Urinary bladder (tissue), 3 donors: ENCODE measurements at regions not wholly inside any gene's neighbourhood (a gene's known extent, or its start where the extent isn't known, plus 50 kb on each side); places are given as distances from the start of the nearest gene placed in this dataset.
"Not testable (repeated sequence)": the region's sequence is repeated elsewhere in the genome, so short reads cannot be mapped to it uniquely, and the experiment has no call there.

ENCODE experiments used
- DNase-seq: peaks from one replicate; pipeline ENCODE4 v3.0.0-alpha.2; 2015; ENCODE audit errors: extremely low spot score
- H3K27ac ChIP-seq: one replicate; pipeline ENCODE4 v1.5.1; 2013; ENCODE audit warnings: low read depth, mild to moderate bottlenecking, moderate library complexity
- H3K36me3 ChIP-seq: one replicate; pipeline ENCODE4 v1.6.1; 2013; ENCODE audit warnings: mild to moderate bottlenecking, moderate library complexity; ENCODE audit not compliant: insufficient read depth
- H3K4me1 ChIP-seq: one replicate; pipeline ENCODE4 v1.6.1; 2013; ENCODE audit warnings: mild to moderate bottlenecking, moderate library complexity; ENCODE audit not compliant: insufficient read depth
- H3K4me3 ChIP-seq: one replicate; pipeline ENCODE4 v1.5.1; 2013; ENCODE audit warnings: low read depth, low read length
- WGBS: extraction: QIAGEN DNeasy Blood & Tissue Kit; methylation state at CpG from one replicate; pipeline ENCODE4 v1.1.7; 2013; 5-methylcytosine and 5-hydroxymethylcytosine counted together
- donor health status: healthy with polysubstance abuse.
- donor health status: healthy.

DNA sequence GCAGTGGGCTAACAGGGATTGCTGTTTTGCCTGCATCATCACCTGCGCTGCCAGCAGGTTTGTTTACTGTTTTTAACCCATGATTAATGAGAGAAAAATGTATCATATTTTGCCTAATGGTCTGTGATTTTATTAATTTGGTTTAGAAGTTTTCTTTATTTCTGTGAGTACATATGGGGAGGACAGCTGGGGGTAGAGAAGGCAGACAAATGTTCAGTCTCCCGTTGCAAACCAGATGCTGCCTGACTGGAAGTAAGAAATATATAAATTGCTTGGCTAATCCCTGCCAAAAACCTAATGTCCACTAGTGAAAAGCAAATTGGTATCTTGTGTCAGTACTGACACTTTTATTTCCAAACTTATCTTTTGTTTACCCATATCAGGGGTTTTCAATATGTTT is 1766.1 kb upstream of the C9orf72 start:
- peak; percentile 6 for DNase-seq
- no peak overlapping the region for H3K27ac ChIP-seq
- H3K4me1 ChIP-seq, result no peaks in the 10 kb centered on the region
- 55% methylated on average over 2 of the region's 2 CpGs for WGBS
- no peaks in the 10 kb centered on the region for H3K36me3 ChIP-seq
- H3K4me3 ChIP-seq, result no peak overlapping the region

GRCh38 chr9:29348999-29349398 is 1775.7 kb upstream of the C9orf72 start:
- peak; percentile 37 for DNase-seq
- Histone ChIP-seq H3K4me1 (no peaks in the 10 kb centered on the region), H3K27ac (no peak overlapping the region), H3K36me3 (no peaks in the 10 kb centered on the region), H3K4me3 (no peak overlapping the region)
- 27% methylated on average over 1 of the region's 1 CpG for WGBS

GRCh38 chr9:29389421-29389820 is 1816.1 kb upstream of the C9orf72 start:
- 21% methylated on average over 1 of the region's 1 CpG for WGBS
- DNase-seq, result peak; percentile 23
- H3K4me3 ChIP-seq, result no peak overlapping the region
- no peak overlapping the region for H3K27ac ChIP-seq
- no peaks in the 10 kb centered on the region for H3K36me3 ChIP-seq
- no peaks in the 10 kb centered on the region for H3K4me1 ChIP-seq

- H3K4me1 ChIP-seq, result no peaks in the 10 kb centered on the region
- no peaks in the 10 kb centered on the region for H3K36me3 ChIP-seq
- no peak overlapping the region for H3K27ac ChIP-seq
- DNase-seq, result no peak
- no peak overlapping the region for H3K4me3 ChIP-seq
- 100% methylated on average over 1 of the region's 1 CpG for WGBS
Measured at GRCh38 chr9:29390859-29391258, 1817.6 kb upstream of the C9orf72 start.

- no peak for DNase-seq
- WGBS, result 43% methylated on average over 2 of the region's 2 CpGs
Measured at GRCh38 chr9:29393064-29393463, 1819.8 kb upstream of the C9orf72 start.

DNA sequence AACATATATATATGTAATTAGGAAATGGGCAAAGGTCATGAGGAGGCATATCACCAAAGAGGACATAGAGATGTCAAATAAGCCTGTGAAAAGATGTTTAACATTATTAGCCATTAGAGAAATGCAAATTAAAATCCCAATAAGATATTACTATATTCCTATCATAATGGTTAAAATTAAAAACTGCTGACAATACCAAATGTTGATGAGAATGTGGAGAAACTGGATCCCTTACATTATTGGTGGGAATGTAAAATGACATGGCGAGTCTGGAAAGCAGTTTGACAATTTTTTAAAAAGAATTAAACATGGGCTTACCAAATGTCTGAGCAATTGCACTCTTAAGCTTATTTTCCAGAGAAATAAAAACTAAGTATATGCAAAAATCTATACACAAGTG is 1821.6 kb upstream of the C9orf72 start:
- no peak for DNase-seq
- no peaks in the 10 kb centered on the region for H3K4me1 ChIP-seq
- H3K36me3 ChIP-seq, result no peaks in the 10 kb centered on the region
- no peak overlapping the region for H3K4me3 ChIP-seq
- 89% methylated on average over 1 of the region's 1 CpG for WGBS
- no peak overlapping the region for H3K27ac ChIP-seq

More at GRCh38 chr9:29393064-29393463, 1819.8 kb upstream of the C9orf72 start:
- H3K27ac ChIP-seq, result no peak overlapping the region
- no peaks in the 10 kb centered on the region for H3K4me1 ChIP-seq
- H3K4me3 ChIP-seq, result no peak overlapping the region
- no peaks in the 10 kb centered on the region for H3K36me3 ChIP-seq

DNA sequence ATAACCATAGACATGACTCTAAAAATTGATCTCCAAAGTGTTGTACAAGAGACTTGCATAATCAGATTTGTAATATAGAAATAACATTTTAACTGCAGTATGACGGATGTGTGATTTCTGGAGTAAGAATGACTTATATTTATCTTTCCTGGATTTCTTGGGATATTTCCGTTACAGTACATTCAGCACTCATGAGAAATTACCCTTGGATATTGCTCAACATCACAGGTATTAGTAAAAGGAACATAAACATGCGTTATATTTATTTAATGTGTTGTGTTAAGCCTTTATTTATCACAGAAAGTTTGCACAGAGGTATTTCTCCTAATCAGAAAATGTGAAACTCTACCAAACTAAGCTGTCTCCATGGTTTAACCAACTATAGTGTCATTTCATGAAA is 1823.9 kb upstream of the C9orf72 start:
- Histone ChIP-seq H3K27ac (no peak overlapping the region), H3K4me1 (no peaks in the 10 kb centered on the region), H3K36me3 (no peaks in the 10 kb centered on the region), H3K4me3 (no peak overlapping the region)
- DNase-seq, result no peak
- 83% methylated on average over 3 of the region's 3 CpGs for WGBS

DNA sequence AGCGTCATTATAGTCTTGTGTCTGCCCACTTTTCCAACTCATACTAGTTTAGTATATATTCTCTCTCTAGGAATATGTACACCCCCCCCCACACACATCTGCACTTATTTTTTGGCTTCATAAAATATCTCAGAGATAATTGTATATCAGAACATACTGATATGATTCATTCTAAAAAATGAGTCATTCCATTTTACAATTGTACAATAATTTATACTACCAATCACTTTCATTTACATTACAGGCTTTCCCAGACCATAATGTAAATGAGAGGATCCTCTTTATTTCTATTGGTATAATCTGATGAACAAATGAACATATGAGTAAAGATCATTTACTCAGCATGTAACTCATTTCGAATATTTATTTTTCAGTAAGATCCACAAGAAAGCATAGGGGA is 1842.9 kb upstream of the C9orf72 start:
- Histone ChIP-seq H3K4me3 (no peak overlapping the region), H3K36me3 (no peaks in the 10 kb centered on the region), H3K27ac (no peak overlapping the region), H3K4me1 (no peaks in the 10 kb centered on the region)
- no peak for DNase-seq
- WGBS, result 90% methylated on average over 2 of the region's 2 CpGs

DNA sequence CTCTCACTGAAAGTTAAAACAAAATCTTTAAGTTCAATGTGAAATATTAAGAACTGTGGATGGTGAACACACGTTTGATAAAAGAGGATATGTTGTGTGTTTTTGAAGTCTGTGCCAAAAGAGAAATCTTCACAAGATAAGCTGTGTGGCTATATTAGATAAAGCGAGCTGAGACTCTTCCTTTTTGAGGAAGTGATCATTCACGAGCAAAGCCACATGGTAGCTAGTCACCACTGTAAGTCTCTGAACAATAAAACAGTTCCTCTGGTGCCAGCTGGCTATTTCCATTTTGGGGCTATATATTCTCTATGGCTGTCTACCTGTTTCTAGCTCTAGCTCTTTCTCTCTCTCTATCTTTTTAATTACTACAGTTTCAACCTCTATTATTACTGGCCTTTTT is 1849.2 kb upstream of the C9orf72 start:
- DNase-seq, result no peak
- Histone ChIP-seq H3K27ac (no peak overlapping the region), H3K36me3 (no peaks in the 10 kb centered on the region), H3K4me1 (no peaks in the 10 kb centered on the region), H3K4me3 (no peak overlapping the region)
- 27% methylated on average over 3 of the region's 3 CpGs for WGBS

DNA sequence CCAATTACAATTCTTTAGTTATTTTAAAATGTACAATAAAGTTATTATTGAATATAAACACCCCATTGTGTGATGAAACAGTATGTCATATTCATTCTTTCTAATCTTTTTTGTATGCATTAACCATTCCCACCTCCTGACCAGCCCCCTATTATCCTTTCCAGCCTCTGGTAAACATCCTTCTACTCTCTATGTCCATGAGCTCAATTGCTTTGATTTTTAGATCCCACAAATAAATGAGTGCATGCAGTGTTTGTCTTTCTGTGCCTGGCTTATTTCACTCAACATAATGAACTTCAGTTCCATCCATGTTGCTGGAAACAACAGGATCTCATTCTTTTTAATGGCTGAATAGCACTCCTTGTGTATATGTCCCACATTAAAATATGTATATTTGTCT is 1858.9 kb upstream of the C9orf72 start:
- Histone ChIP-seq H3K36me3 (no peaks in the 10 kb centered on the region), H3K4me1 (no peaks in the 10 kb centered on the region), H3K27ac (no peak overlapping the region), H3K4me3 (no peak overlapping the region)
- no peak for DNase-seq

- H3K27ac ChIP-seq, DNase-seq: not testable (repeated sequence)
- WGBS, result 25% methylated on average over 2 of the region's 2 CpGs
Measured at GRCh38 chr9:29432656-29433055, 1859.4 kb upstream of the C9orf72 start.

GRCh38 chr9:29435368-29435767 is 1862.1 kb upstream of the C9orf72 start:
- Histone ChIP-seq H3K4me3 (no peak overlapping the region), H3K4me1 (no peaks in the 10 kb centered on the region), H3K36me3 (no peaks in the 10 kb centered on the region), H3K27ac (no peak overlapping the region)
- WGBS, result 92% methylated on average over 1 of the region's 1 CpG
- no peak for DNase-seq

More at GRCh38 chr9:29432656-29433055, 1859.4 kb upstream of the C9orf72 start:
- H3K4me1 ChIP-seq, H3K36me3 ChIP-seq, H3K4me3 ChIP-seq: not testable (repeated sequence)

DNA sequence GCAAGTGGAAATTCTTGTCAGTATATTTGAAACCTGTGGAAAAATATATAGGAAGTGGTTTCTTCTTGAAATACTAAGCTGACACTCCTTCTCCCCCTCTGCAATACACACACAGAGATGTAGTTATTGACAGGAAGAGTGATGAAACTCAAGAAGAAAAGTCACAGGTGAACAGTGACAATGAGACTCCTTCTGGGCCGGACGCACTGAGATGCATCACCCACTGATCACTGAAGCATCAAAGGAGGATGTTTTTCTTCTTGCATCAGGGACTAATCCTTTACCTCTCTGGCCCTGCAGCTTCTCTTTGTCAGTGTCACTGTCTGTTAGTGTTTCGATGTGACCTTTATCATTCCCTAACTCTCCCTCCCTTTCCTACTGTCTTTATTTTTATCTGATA is 1864.2 kb upstream of the C9orf72 start:
- Histone ChIP-seq H3K36me3 (no peaks in the 10 kb centered on the region), H3K4me1 (no peaks in the 10 kb centered on the region), H3K4me3 (no peak overlapping the region), H3K27ac (no peak overlapping the region)
- DNase-seq, result no peak
- 57% methylated on average over 3 of the region's 3 CpGs for WGBS

- DNase-seq, result no peak
- Histone ChIP-seq H3K4me1 (no peaks in the 10 kb centered on the region), H3K4me3 (no peak overlapping the region), H3K27ac (no peak overlapping the region), H3K36me3 (no peaks in the 10 kb centered on the region)
- 40% methylated on average over 2 of the region's 2 CpGs for WGBS
Measured at GRCh38 chr9:29439961-29440360, 1866.7 kb upstream of the C9orf72 start.

DNA sequence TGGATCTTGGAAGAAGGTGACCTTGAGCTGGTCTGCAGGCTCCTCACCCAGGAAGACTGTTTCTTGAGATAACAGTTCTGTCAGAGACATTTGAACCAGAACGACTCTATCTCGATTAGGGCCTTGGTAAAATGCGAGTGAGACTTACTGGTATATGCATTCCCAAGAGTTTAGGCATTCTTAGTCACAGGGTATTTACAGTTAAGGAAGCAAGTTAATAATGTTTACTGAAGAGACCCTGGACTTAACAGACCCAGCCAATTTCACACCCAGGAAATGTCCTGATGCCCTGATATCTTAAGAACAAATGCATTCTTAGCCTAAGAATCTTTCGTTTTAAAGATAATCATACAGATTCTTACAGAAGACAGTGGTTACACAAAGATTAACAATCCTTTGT is 1867.2 kb upstream of the C9orf72 start:
- 76% methylated on average over 4 of the region's 4 CpGs for WGBS

More for the DNA sequence above, 1867.2 kb upstream of the C9orf72 start:
- Histone ChIP-seq H3K4me1 (no peaks in the 10 kb centered on the region), H3K4me3 (no peak overlapping the region), H3K36me3 (no peaks in the 10 kb centered on the region), H3K27ac (no peak overlapping the region)
- DNase-seq, result no peak
